Stimulated activated CD4-positive, alpha-beta T cell treated with anti-CD3 and anti-CD28 coated beads, TNF-alpha, amount 100 ng/mL, for 24 hours (primary cell): ENCODE measurements at regions not wholly inside any gene's neighbourhood (a gene's known extent, or its start where the extent isn't known, plus 50 kb on each side); places are given as distances from the start of the nearest gene placed in this dataset.
"Not testable (repeated sequence)": the region's sequence is repeated elsewhere in the genome, so short reads cannot be mapped to it uniquely, and the experiment has no call there.

Source experiments
- DNase-seq, 3 experiments: peaks; one replicate each; pipeline ENCODE4 v3.0.0-alpha.2; 2020; ENCODE audit warnings: low read depth in 3 of 3

DNA sequence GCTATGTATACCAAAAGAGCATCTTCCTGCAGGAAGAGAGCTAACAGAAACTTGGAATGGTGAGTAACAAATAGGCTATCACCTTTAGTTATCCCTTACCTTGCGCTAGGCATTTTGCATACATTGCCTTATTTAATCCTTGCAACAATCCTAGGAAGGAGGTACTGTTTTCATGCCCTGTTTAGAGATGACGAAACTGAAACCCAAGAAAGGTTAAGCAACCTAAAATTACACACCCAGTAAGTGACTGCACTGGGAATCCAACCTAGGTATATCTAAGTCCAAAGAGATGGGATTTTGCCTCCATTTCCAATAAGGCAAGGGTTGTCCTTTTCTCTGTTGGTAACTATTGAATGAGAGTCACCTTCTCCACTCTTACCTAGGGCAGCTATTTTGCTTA lies 144.5 kb downstream of the TM2D1 start:
- no peak for DNase-seq

DNA sequence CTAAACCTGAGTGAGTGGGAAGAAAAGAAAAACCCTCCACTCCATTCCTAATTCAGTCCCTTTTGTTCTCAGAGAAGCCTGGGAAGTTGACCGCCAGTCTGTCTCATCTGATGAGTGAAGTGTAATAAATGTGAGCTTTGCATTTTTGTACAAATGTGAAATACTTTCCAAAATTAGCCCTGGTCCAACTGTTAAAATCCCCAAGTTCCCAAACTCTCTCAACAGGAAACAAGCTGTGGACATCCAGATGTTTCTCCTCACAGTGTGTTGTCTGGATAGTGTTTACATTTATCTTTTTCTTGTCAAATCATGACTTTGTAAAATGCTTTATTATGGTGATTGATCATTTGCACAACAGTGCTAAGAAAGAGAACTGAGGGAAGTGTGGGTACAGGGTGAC lies 145.1 kb downstream of the TM2D1 start:
- no peak for DNase-seq

DNA sequence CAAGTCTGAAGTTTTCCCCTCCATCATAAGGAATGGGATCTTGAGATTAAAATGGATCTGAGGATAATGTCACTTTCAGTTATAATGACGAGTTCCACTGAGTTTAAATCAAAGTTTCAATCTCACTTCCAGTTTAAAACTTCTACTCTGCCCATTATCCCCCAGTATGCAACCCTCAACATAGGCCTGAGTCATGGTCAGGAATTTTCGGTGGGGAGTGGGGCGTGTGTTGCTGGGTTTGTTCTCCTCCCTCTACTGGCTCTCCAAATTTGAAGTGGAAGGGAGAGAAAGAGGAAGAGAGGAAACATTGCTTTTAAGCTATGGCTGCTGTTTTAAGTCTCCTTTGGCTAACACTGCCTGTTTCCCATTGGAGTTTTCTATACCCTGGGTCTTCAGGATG lies 152.9 kb downstream of the TM2D1 start:
- DNase-seq = no peak

DNA sequence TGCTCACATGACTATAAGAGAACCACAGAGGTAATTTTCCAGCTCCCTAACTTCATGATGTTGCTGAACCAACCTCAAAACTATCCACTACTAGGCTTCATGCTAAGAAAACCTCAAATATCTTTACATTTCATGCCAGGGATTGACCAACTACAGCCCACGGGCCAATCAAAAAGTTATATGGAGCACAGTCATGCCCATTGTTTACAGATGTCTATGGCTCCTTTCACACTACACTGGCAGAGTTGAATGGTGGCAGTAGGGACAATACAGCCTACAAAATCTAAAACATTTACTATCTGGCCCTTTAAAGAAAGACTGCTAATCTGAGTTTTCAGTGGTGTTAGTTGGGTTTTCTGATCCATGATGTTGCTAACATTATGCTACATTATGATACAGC lies 154.8 kb downstream of the TM2D1 start:
- DNase-seq = no peak

DNA sequence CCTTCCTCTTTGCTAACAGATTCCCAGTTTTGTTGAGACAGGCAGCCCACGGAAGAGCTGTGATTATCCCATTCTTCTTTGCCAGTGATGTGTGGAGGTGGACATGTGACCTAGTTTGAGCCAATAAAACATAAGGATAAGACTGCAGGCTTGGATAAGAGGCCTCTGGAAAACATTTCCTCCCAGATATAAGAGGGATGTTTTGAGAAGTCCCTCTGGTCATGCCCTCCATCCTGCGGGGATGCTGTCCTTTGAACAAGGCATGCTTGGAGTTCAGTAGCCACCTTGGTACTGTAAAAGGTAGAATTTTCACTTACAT lies 155.7 kb downstream of the TM2D1 start:
- no peak for DNase-seq

DNA sequence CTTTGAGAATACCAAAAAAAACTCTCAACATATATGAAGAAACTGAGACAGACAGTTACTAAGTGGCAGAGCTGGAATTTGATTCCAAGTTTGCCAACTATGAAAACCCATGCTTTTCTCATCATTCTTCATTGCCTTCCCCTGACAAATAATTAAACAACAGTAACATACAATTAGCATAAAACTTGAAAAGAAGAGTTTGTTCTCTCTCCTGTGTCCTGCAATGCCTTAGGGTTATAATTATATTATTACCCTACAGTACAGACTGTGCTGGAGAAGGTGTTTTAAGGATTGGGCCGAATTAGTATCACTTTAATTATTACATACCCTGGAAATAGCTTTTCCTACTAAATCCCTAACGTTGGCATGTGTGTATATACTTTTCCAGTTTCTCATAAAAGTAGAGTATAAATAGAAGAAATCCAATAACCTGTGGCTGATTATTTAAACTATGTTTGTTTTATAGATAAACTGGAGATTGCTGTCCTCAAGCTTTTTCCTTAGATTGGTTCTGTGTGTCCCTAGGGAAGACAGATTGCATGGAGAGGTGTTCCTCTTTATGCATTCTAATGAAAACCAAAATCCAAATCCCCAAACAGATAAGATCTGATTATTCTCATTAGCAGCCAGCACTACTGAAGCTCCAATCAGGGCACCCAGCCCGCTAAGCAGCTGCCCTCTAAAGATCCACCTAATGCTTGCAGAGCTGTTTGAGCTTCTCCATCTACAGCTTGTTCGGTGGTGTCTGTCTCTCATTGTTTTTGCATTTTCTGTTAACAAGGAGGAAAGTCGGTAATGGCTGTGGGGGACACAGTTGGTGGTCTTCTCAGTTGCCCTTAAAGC lies 156.3 kb downstream of the TM2D1 start:
- DNase-seq = no peak

DNA sequence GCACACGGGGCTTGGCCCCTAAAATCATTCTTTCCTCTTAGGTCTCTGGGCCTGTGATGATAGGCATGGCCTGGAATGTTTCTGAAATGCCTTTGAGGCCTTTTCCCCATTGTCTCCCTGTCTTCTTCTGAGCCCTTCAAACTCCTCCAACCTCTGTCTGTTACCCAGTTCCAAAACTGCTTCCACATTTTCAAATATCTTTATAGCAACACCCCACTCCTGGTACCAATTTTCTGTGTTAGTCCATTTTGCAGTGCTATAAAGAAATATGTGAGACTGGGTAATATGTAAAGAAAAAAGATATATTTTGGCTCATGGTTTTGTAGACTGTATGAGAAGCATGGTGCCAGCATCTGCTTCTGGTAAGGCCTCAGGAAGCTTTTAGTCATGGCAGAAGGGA lies 158.8 kb downstream of the TM2D1 start:
- no peak for DNase-seq

DNA sequence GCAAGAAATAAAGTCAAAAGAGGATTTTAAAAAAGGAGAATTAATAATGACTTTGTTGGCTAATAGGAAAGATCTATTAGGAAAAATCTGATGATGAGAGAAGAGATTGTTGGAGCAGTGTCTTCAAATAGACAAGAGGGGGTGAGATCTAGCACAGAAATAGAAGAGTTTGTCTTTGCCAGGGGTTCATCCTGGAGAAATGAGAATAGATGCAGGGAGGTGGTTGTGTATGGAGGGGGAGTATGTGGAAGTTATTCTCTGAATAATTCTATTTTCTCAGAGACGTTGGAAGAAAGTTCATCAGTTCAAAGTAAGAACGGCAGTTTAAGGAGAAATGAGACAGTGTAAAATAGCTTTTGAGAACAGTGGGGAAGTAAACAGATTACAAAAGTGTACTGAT lies 161.3 kb downstream of the TM2D1 start:
- no peak for DNase-seq

DNA sequence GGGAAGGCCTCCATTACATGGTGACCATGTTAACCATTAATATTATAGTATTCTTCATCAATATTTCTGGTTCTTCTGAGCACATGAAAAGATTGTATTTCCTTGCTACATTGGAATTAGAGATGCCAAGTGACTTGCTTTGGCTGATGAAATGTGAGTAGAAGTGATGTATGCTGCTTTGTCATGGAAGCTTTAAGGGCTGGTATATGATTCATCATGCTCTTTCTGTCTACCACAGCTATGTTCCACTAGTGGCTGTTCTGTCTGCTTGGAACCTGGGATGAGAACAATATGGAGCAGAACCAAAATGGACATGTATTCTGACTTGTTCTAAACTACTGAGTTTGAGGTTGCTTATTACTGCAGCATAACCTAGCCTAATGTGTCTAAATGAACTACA lies 163.3 kb downstream of the TM2D1 start:
- DNase-seq = no peak

DNA sequence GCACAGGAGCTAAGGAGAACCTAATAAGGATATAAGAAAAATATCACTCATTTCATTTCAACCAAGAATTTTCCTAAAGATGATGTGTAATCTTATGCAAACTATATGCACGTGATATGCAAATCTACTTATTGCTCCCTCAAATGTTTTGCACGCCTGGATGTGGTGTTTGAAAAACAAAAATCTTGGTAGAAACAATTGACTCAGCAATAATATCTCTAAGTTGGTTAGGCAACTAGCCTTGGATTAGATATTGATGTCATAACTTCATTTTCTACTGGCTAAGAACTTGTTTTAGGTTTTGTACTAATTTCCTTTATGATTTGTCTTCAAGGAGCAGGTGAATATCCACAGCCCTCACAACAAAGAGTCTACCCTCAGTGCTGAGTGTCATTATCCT lies 164.6 kb downstream of the TM2D1 start:
- DNase-seq = no peak

DNA sequence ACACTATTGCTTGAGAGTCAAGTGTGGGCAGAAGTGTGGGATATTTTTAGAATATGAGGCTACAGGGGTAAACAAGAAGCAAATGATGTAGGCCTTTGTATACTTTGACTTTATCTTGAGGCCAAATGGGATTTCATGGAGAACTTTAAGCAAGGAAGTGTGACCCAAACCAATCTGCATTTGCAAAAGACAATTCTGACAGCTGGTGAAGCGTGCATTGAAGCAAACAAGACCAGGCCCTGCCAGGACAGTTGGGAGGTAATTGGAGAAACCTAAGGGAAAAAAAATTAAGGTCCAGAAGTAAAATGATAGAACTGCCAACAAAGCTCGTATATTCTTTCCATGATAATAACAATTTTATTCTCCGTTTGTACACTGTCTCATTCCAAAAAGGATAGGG lies 168.3 kb downstream of the TM2D1 start:
- DNase-seq = no peak

DNA sequence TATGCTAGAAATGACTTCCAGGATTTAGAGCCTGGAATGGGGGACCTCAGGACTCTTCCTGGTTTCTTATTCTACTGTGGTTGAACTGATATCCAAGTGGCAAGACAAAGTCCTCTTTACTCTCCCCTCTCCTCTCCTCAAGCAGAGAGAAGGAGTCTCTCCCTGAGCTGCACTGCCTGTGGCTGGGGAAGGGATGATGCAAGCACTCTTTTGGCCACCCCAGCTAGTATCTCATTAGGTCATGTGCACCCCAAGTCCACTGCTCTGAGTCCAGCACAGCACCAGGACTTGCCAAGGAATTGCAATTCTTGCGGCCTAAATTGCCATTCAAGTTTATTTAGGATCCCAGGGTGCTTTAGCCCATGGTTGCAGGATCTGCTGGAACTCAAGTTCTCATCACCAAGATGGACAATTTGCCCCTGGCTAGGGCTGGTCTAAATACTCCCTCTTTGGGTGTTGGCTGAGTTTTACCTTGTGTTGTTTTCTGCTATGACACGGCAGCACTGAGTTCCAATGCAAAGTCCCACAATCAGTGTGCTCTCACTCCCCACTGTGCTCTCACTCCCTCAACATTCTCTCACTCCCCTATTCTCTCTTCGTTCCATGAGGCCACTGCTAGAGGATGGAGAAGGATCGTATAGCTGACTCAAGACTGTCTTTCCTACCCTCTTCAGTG lies 172.2 kb downstream of the TM2D1 start:
- no peak for DNase-seq

DNA sequence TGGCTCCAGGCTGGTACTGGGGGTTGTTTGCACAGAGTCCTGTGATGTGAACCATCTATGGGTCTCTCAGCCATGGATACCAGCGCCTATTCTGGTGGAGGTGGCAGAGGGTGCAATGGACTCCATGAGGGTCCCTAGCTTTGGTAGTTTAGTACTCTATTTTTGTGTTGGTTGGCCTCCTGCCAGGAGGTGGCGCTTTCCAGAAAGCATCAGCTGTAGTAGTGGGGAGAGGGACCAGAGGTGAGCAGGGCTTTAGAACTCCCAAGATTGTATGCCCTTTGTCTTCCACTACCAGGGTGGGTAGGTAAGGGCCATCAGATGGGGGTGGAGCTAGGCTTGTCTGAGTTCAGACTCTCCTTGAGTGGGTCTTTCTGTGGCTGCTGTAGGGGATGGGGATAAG lies 177.6 kb downstream of the TM2D1 start:
- peak in 1 of 3 experiments; percentile 16 for DNase-seq

DNA sequence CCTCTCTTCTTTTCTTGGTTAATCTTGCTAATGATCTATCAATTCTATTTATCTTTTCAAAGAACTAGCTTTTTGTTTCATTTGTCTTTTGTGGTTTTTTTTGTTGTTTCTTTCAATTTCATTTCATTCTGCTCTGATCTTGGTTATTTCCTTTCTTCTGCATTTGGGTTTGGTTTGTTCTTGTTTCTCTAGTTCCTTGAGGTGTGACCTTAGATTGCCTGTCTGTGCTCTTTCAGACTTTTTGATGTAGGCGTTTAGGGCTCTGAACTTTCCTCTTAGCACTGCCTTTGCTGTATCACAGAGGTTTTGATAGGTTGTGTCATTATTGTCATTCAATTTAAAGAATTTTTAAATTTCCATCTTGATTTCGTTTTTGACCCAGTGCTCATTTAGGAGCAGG lies 180.1 kb downstream of the TM2D1 start:
- not testable (repeated sequence) for DNase-seq

DNA sequence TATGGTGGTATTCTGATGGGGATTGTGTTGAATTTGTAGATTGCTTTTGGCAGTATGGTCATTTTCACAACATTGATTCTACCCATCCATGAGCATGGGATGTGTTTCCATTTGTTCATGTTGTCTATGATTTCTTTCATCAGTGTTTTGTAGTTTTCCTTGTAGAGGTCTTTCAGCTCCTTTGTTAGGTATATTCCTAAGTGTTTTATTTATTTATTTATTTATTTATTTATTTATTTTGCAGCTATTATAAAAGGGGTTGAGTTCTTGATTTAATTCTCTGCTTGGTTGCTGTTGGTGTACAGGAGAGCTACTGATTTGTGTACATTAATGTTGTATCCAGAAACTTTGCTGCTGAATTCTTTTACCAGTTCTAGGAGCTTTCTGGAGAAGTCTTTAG lies 181.4 kb downstream of the TM2D1 start:
- not testable (repeated sequence) for DNase-seq

DNA sequence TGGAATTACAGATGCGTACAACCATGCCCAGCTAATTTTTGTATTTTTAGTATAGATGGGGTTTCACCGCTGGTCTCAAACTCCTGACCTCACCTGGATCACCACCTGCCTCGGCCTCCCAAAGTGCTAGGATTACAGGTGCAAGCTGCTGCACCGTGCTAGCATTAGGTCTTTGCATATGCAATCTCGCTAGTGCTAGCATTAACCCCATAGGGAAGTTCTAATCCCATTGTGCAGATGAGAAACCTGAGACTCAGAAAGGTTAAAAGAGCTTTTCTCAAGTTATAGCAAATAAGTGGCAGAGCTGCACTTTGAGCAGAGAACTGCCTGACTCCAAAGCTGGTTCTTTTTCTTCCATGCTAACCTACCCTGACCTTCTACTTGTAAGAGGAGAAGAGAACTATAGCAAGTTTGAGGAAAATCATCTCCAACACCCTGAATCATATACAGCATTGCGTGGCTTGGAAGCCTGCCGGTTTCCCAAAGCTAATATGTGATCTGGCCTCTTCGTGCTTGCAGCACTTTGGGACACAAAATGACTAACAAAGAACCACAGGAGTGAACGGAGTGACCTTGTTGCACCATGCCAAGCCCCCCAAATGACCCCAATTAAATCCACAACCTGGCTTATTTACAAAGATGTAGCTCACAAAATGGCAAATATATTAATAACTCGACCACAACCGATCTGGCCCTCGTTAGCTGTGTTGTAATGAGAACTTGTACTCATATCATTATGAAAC lies 185.1 kb downstream of the TM2D1 start:
- DNase-seq = no peak

DNA sequence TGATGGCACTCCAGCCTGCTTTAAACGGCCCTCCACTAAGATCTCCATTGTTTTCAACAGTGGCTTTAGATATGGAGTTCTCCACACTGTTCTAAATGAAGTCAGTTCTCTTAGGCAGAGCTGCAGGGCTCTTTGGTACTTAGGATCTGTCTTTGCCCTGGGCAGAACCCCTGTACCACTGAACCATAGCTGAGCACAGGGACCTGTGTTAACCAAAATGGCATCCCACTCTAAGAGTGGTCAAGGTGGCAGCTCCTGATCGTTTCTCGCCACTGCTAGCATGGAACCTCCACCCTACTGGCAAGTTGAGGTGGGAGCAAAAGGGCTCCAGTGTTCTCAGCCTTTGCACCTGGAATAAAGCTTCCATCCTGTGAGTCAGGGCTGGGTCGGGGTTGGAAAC lies 186.7 kb downstream of the TM2D1 start:
- no peak for DNase-seq

DNA sequence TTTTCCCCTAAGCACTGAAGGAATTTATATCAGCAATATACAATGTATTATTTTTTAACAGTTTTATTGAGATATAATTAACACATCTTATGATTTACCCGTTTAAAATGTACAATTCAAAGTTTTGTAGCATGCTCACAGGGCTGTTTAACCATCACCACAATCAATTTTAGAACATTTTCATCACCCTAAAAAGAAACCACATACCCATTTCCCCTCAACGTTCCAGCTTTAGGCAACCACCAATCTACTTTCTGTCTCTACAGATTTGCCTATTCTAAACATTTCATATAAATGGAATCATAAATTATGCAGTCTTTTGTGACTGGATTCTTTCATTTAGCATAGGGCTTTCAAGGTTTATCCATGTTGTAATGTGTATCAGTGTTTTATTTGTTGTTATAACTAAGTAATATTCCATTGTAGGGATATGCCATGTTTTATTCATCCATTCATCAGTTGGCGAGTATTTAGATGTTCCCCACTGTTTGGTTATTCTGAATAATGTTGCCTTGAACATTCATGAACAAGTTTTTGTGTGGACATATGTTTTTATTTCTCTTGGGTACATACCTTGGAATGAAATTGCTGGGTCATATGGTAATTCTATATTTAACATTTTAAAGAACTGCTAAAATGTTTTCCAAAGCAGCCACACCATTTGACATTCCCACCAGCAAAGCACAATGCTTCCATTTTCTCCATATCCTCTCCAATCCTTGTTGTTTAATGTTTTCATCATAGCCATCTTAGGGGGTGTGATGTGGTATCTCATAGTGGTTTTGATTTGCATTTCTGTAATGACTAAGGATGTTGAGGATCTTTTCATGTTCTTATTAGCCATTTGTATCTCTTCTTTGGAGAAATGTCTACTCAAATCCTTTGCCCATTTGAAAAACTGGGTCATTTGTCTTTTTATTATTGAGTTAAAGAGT lies 188.5 kb downstream of the TM2D1 start:
- no peak for DNase-seq

DNA sequence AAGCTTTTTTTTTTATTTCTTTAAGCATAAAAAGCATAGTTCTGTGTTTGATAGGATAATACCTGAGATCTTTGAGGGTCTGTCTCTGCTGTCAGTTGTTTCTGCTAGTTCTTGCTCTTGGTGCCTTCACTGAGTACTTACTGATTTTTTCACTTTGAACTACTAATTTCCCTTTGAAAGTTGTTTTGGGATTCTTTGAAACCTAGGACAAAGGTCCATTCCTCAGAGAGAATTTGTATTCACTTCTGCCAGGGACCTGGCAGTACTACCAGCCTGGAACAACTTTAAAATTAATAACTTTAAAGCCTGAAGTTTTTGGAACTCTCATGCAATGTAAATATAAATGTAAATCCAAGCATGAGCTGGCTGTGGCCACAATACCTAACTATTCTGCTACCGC lies 190.1 kb downstream of the TM2D1 start:
- no peak for DNase-seq

DNA sequence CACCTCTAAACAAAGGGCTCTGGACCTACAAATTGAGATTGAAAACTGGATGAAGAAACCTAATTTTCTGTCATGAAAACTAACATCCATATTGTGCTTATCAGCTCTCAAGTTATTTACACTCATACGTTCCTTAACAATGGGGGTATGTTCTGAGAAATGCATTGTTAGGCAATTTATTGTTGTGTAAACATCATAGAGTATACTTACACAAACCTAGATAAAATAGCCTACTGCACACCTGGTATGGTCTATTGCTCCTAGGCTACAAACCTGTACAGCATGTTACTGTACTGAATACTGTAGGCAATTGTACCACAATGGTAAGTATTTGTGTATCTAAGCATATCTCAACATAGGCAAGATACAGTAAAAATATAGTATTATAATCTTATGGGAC lies 191.4 kb downstream of the TM2D1 start:
- DNase-seq = no peak

DNA sequence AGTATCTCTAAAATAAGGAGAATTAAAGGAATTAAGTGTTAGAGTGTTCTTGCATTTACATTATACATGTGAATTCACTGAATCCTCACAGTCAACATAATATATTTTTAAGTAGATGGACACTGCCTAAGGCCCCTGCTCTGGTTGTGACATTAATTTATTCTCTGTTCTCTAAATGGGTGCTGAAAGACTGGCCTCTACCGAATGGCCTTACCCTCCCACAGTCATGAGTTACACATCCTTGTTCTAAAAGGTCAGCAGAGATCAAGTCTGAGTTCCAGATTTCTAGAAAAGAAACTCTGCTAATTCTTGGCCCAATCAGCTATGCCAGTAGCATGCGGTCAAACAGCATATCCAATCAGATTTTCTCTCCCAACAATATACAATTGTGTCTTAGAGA lies 193.2 kb downstream of the TM2D1 start:
- no peak for DNase-seq
